CD8-positive, alpha-beta memory T cell (primary cell): ENCODE measurements at regions not wholly inside any gene's neighbourhood (a gene's known extent, or its start where the extent isn't known, plus 50 kb on each side); places are given as distances from the start of the nearest gene placed in this dataset.
A peak's percentile ranks its signal among the peaks of the same experiment; 100 is the strongest.

ENCODE experiments used
- CTCF ChIA-PET: fragments of 350-600 bp; sonication (Branson Sonifier 250); formaldehyde crosslinking; loops from one replicate; lab custom pipeline; 2021; ENCODE audit warnings: antibody characterized with exemption; lab: Charles Lee
- POLR2A ChIA-PET: fragments of 350-600 bp; sonication (Branson Sonifier 250); formaldehyde crosslinking; loops from one replicate; lab custom pipeline; 2021; ENCODE audit warnings: antibody characterized with exemption; lab: Charles Lee
- DNase-seq, 5 donors: peaks; one replicate each; pipeline versions ENCODE4 v3.0.0 to v3.0.0-alpha.2; 2020 to 2022; ENCODE audit warnings: mixed read lengths in 1 of 5
- H3K27ac ChIP-seq: one replicate; pipeline ENCODE4 v1.7.0; 2013; ENCODE audit warnings: low read depth, mild to moderate bottlenecking, low read length, moderate library complexity
- H3K27me3 ChIP-seq: 2 replicates; pipeline ENCODE4 v1.7.0; 2013; ENCODE audit warnings: low read length, mild to moderate bottlenecking; ENCODE audit not compliant: insufficient read depth, poor library complexity, severe bottlenecking
- H3K36me3 ChIP-seq: 2 replicates; pipeline ENCODE4 v1.7.0; 2013; ENCODE audit warnings: mild to moderate bottlenecking, low read length, moderate library complexity; ENCODE audit not compliant: insufficient read depth
- H3K4me1 ChIP-seq: 2 replicates; pipeline ENCODE4 v1.7.0; 2013; ENCODE audit warnings: mild to moderate bottlenecking, low read length, moderate library complexity; ENCODE audit not compliant: insufficient read depth
- H3K4me3 ChIP-seq: 2 replicates; pipeline ENCODE4 v1.7.0; 2013; ENCODE audit warnings: mild to moderate bottlenecking, low read length
- H3K9me3 ChIP-seq: 2 replicates; pipeline ENCODE4 v1.7.0; 2013; ENCODE audit warnings: mild to moderate bottlenecking, low read length
- H3K27ac Mint-ChIP-seq, 8 donors: one replicate each; pipeline ENCODE4 v1.8.0; 2020 to 2021; ENCODE audit warnings: mixed read lengths in 8 of 8, mild to moderate bottlenecking in 6 of 8, inconsistent platforms in 3 of 8, moderate library complexity in 3 of 8
- H3K27me3 Mint-ChIP-seq, 2 donors: one replicate each; pipeline ENCODE4 v1.8.0; 2020 to 2021; ENCODE audit warnings: mixed read lengths in 2 of 2, mild to moderate bottlenecking in 1 of 2, moderate library complexity in 1 of 2
- H3K36me3 Mint-ChIP-seq, 3 donors: one replicate each; pipeline ENCODE4 v1.8.0; 2020 to 2021; ENCODE audit warnings: mixed read lengths in 3 of 3, inconsistent platforms in 1 of 3, mild to moderate bottlenecking in 1 of 3
- H3K4me1 Mint-ChIP-seq, 3 donors: one replicate each; pipeline ENCODE4 v1.8.0; 2020 to 2021; ENCODE audit warnings: mixed read lengths in 3 of 3, inconsistent platforms in 1 of 3, mild to moderate bottlenecking in 1 of 3
- H3K4me3 Mint-ChIP-seq, 7 donors: one replicate each; pipeline ENCODE4 v1.8.0; 2020 to 2021; ENCODE audit warnings: mixed read lengths in 7 of 7, mild to moderate bottlenecking in 6 of 7, moderate library complexity in 4 of 7, inconsistent platforms in 2 of 7
- H3K9me3 Mint-ChIP-seq, 5 donors: one replicate each; pipeline ENCODE4 v1.8.0; 2020 to 2022; ENCODE audit warnings: mixed read lengths in 5 of 5, mild to moderate bottlenecking in 3 of 5, moderate library complexity in 2 of 5, inconsistent platforms in 1 of 5

DNA sequence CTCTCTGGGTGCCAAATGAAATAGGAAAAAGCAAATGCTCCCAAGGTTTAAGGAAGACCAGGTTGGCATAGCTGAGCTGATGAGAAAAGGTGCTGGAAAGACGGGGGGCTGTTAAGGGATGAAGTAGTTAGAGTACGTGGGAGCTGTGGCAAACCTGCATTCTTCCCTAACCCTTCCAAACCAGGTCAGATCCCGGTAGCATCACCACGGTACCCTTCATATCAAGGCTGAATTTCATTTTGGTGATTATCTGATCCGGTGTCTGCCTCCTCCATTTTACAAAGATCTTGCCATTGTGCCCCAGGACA lies 68.0 kb upstream of the PIM1 start:
- H3K9me3 Mint-ChIP-seq = no peaks in the 10 kb centered on the region
- Histone ChIP-seq H3K36me3 (no peaks in the 10 kb centered on the region), H3K27me3 (no peaks in the 10 kb centered on the region), H3K4me1 (peaks cover 21% of the 10 kb centered on the region), H3K4me3 (peak overlapping the region; percentile 66), H3K27ac (peak overlapping the region; percentile 68), H3K9me3 (no peaks in the 10 kb centered on the region)
- peak overlapping the region; percentile 4 to 88 (median 75) for H3K4me3 Mint-ChIP-seq
- peak overlapping the region; percentile 89 to 98 (median 94) for H3K27ac Mint-ChIP-seq
- no peaks in the 10 kb centered on the region for H3K27me3 Mint-ChIP-seq
- ChIA-PET POLR2A (interaction anchor here (1.5 kb wide), 1 partner anchor 69 kb away, joined by 16 read pairs; the partner anchor contains the start of gene PIM1), CTCF (interaction anchor here (0.7 to 1.6 kb wide), 9 partner anchors 9 to 85 kb away, joined by 3 to 7 read pairs (median 3); no protein-coding TSS in a partner anchor)
- H3K4me1 Mint-ChIP-seq = peaks cover 21 to 26% (median 22%) of the 10 kb centered on the region in 3 donors
- DNase-seq = no peak
- no peaks in the 10 kb centered on the region for H3K36me3 Mint-ChIP-seq

DNA sequence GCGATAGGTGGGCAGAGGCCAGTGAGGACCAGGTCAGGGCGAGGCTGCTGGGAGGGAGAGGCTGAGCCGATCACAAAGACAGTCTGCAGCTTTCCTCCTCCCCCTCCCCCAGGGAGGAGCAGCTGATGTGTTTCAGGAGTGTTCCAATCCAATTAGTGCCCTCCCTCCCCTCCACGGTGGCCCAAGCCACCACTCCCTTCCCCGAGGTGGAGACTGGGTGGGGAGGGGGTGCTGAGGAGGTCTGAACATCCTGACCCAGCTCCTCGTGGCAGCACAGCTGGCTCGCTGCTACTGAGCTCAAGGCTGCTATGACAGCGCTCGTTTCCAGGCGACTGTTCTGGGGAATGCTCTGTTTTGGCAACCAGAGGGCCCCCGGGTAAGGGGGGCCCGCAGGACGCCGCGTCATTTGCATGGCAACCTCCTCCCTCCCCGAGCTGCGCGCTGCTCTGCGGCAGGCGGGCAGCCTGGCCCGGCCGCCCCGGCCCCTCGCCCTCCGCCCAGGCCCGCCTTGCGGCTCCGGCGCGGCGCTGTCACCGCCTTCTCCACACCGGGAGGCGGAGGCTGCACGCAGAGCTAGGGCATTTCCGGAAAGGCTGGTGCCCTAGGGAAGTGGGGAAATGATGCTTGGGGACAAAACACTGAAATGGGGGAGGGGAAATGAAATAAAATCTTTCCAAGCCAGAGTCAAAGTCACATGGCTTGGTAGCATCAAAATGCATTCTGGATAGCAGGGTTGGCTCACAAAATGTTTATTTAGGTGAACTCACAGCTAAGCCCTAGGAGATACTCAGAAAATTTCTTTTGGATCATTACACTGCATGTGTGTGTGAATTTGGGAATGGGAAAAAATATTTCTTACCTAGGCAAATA lies 67.4 kb upstream of the PIM1 start:
- peak overlapping the region; percentile 68 for H3K27ac ChIP-seq
- Mint-ChIP-seq H3K27me3 (no peaks in the 10 kb centered on the region), H3K9me3 (no peaks in the 10 kb centered on the region), H3K27ac (peak overlapping the region; percentile 89 to 98 (median 94)), H3K4me1 (peaks cover 21 to 26% (median 24%) of the 10 kb centered on the region in 3 donors), H3K36me3 (no peaks in the 10 kb centered on the region), H3K4me3 (peak overlapping the region; percentile 76 to 88 (median 79))
- CTCF ChIA-PET = interaction anchor here (0.7 to 1.6 kb wide), 9 partner anchors 8 to 84 kb away, joined by 3 to 7 read pairs (median 3); no protein-coding TSS in a partner anchor
- H3K36me3 ChIP-seq = no peaks in the 10 kb centered on the region
- H3K27me3 ChIP-seq = no peaks in the 10 kb centered on the region
- POLR2A ChIA-PET = interaction anchor here (0.9 to 1.5 kb wide), 2 partner anchors 32 to 68 kb away, joined by 3 to 16 read pairs; partner anchors contain the start of gene PIM1
- peak; percentile 52 to 90 (median 80) for DNase-seq
- H3K9me3 ChIP-seq = no peaks in the 10 kb centered on the region
- H3K4me1 ChIP-seq = peaks cover 21% of the 10 kb centered on the region
- H3K4me3 ChIP-seq = peak overlapping the region; percentile 66

- Histone ChIP-seq H3K36me3 (no peaks in the 10 kb centered on the region), H3K27me3 (no peaks in the 10 kb centered on the region), H3K4me3 (peak overlapping the region; percentile 66), H3K27ac (peak overlapping the region; percentile 68), H3K4me1 (peaks cover 21% of the 10 kb centered on the region), H3K9me3 (no peaks in the 10 kb centered on the region)
- peak overlapping the region; percentile 65 to 83 (median 77) for H3K4me3 Mint-ChIP-seq
- peak overlapping the region in 7 of 8 donors; percentile 85 to 95 (median 89) for H3K27ac Mint-ChIP-seq
- CTCF ChIA-PET = interaction anchor here (1.1 to 1.6 kb wide), 5 partner anchors 8 to 74 kb away, joined by 3 to 7 read pairs (median 4); no protein-coding TSS in a partner anchor
- H3K27me3 Mint-ChIP-seq = no peaks in the 10 kb centered on the region
- H3K9me3 Mint-ChIP-seq = no peaks in the 10 kb centered on the region
- POLR2A ChIA-PET = interaction anchor here (0.9 to 1.5 kb wide), 2 partner anchors 31 to 67 kb away, joined by 3 to 16 read pairs; partner anchors contain the start of gene PIM1
- DNase-seq = no peak
- H3K4me1 Mint-ChIP-seq = peaks cover 21 to 26% (median 24%) of the 10 kb centered on the region in 3 donors
- H3K36me3 Mint-ChIP-seq = no peaks in the 10 kb centered on the region
These were observed 66.5 kb upstream of the PIM1 start for GRCh38 chr6:37103169-37104039.

DNA sequence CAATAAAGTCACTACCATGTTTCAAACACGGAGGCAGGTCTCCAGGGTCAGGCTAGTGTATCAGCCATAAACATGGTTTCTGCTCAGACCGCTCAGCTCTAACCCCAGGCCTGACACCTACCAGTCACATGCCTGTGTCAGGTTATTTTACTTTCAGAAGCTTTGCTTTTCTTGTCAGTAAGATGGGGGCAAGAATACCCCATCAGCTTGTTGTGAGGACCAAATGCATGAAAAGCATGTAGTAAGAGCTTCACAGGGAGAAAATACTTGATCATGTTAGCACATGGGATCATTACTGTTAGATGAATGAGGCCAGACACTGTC lies 65.2 kb upstream of the PIM1 start:
- Mint-ChIP-seq H3K4me3 (peak overlapping the region in 1 of 7 donors; percentile 45), H3K4me1 (peaks cover 21 to 26% (median 24%) of the 10 kb centered on the region in 3 donors), H3K36me3 (no peaks in the 10 kb centered on the region), H3K9me3 (no peaks in the 10 kb centered on the region), H3K27me3 (peaks cover 0 to 2% of the 10 kb centered on the region in 2 donors), H3K27ac (peak overlapping the region in 2 of 8 donors; percentile 49 to 66)
- no peak for DNase-seq
- no peaks in the 10 kb centered on the region for H3K27me3 ChIP-seq
- H3K27ac ChIP-seq = no peak overlapping the region
- ChIA-PET POLR2A (no interaction called here), CTCF (interaction anchor here (1.4 kb wide), 1 partner anchor 53 kb away, joined by 5 read pairs; no protein-coding TSS in a partner anchor)
- peaks cover 21% of the 10 kb centered on the region for H3K4me1 ChIP-seq
- no peaks in the 10 kb centered on the region for H3K9me3 ChIP-seq
- H3K4me3 ChIP-seq = no peak overlapping the region
- no peaks in the 10 kb centered on the region for H3K36me3 ChIP-seq

DNA sequence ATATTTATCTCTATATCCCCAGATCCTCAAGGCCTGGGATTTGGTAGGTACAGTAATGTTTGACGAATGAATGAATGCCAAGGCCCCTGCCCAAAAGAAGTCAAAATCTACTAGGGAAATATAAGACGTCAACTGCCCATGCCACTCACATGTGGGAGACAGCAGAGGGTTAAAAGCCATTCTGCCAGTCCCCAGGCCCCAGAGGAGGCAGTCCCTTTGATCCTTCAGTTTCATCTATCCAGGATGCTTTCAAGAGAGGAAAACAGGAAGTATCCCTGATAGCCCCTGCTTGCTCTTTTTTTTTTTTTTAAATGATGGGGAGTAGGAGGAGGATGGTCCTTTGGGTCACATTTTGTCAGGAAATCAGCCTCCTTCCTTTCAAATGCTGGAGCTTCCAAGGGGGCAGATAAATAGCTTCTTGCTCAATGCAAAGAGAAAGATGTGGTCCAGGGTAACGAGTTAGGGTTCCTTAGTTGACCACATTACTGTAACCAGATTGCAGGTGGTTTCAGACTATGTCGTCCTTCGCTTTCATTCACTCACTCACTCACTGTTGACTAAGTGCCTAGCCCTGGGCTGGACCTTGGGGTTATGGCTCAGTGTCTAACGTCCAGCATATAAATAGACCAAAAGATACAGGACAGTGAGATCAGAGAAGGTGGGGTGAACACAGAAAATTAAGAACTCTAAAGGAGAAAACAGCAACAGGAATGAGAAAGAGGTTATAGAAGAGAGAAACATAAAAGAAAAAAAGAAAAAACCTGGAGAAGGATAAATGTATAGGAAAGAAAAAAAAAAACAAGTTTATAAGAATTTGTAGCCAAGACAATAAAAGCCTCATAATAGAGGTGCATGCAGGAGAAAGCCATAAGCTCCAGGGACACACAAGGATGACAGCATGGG lies 64.6 kb upstream of the PIM1 start:
- Mint-ChIP-seq H3K4me1 (peaks cover 24 to 28% (median 26%) of the 10 kb centered on the region in 3 donors), H3K36me3 (no peaks in the 10 kb centered on the region), H3K27ac (peak overlapping the region in 3 of 8 donors; percentile 8 to 79 (median 38)), H3K9me3 (no peaks in the 10 kb centered on the region), H3K4me3 (no peak overlapping the region), H3K27me3 (peaks cover 1 to 2% of the 10 kb centered on the region in 2 donors)
- H3K27me3 ChIP-seq = no peaks in the 10 kb centered on the region
- H3K9me3 ChIP-seq = no peaks in the 10 kb centered on the region
- ChIA-PET CTCF (interaction anchor here (1.4 kb wide), 1 partner anchor 54 kb away, joined by 5 read pairs; no protein-coding TSS in a partner anchor), POLR2A (no interaction called here)
- H3K4me1 ChIP-seq = peaks cover 21% of the 10 kb centered on the region
- H3K36me3 ChIP-seq = no peaks in the 10 kb centered on the region
- no peak overlapping the region for H3K4me3 ChIP-seq
- no peak for DNase-seq
- peak overlapping the region; percentile 2 for H3K27ac ChIP-seq

GRCh38 chr6:37106051-37106363 lies 63.9 kb upstream of the PIM1 start:
- Histone ChIP-seq H3K27ac (peak overlapping the region; percentile 2), H3K27me3 (no peaks in the 10 kb centered on the region), H3K4me3 (no peak overlapping the region), H3K36me3 (no peaks in the 10 kb centered on the region), H3K9me3 (no peaks in the 10 kb centered on the region), H3K4me1 (peaks cover 21% of the 10 kb centered on the region)
- no peaks in the 10 kb centered on the region for H3K36me3 Mint-ChIP-seq
- H3K4me1 Mint-ChIP-seq = peaks cover 24 to 30% (median 27%) of the 10 kb centered on the region in 3 donors
- H3K27me3 Mint-ChIP-seq = peaks cover 2 to 5% of the 10 kb centered on the region in 2 donors
- H3K27ac Mint-ChIP-seq = no peak overlapping the region
- DNase-seq = no peak
- no peaks in the 10 kb centered on the region for H3K9me3 Mint-ChIP-seq
- ChIA-PET POLR2A (no interaction called here), CTCF (no interaction called here)
- H3K4me3 Mint-ChIP-seq = no peak overlapping the region

DNA sequence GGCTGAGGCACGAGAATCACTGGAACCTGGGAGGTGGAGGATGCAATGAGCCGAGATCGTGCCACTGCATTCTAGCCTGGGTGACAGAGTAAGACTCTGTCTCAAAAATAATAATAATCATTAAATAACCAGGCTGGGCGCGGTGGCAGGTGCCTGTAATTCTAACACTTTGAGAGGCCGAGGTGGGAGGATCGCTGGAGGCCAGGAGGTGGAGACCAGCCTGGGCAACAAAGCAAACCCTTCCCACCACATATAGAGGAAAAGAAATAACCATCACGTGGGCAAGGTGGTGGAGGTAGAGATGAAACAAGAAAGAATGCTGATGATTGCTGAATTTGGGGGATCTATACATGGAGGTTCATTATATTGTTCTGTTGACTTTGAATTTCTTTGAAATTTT lies 63.4 kb upstream of the PIM1 start:
- no peaks in the 10 kb centered on the region for H3K36me3 ChIP-seq
- no peaks in the 10 kb centered on the region for H3K9me3 ChIP-seq
- peaks cover 21% of the 10 kb centered on the region for H3K4me1 ChIP-seq
- peak overlapping the region in 1 of 8 donors; percentile 34 for H3K27ac Mint-ChIP-seq
- no peaks in the 10 kb centered on the region for H3K36me3 Mint-ChIP-seq
- H3K27me3 Mint-ChIP-seq = peaks cover 2 to 5% of the 10 kb centered on the region in 2 donors
- CTCF ChIA-PET = interaction anchor here (1.8 kb wide), 1 partner anchor 55 kb away, joined by 3 read pairs; no protein-coding TSS in a partner anchor
- H3K27me3 ChIP-seq = no peaks in the 10 kb centered on the region
- no peak overlapping the region for H3K4me3 ChIP-seq
- DNase-seq = no peak
- POLR2A ChIA-PET = no interaction called here
- no peaks in the 10 kb centered on the region for H3K9me3 Mint-ChIP-seq
- H3K4me3 Mint-ChIP-seq = no peak overlapping the region
- peaks cover 24 to 30% (median 24%) of the 10 kb centered on the region in 3 donors for H3K4me1 Mint-ChIP-seq
- peak overlapping the region; percentile 33 for H3K27ac ChIP-seq
